Uterus (tissue), 2 donors: ENCODE measurements at regions not wholly inside any gene's neighbourhood (a gene's known extent, or its start where the extent isn't known, plus 50 kb on each side); places are given as distances from the start of the nearest gene placed in this dataset.

Source experiments
- POLR2A ChIP-seq, 2 donors: fragments of 450-650 bp; IDR thresholded peaks; one replicate each; pipeline ENCODE4 v1.6.1; 2016; ENCODE audit warnings: antibody characterized with exemption in 2 of 2, mild to moderate bottlenecking in 1 of 2, moderate library complexity in 1 of 2
- TF ChIP-seq, protein P1 (sequence below), 4 experiments: fragments of 200-600 bp in 2 of 4; fragments of 450-650 bp in 2 of 4; sonication (generic) in 2 of 4; IDR thresholded peaks; one replicate each; pipeline ENCODE4 v1.5.1; 2016 to 2019; ENCODE audit warnings: antibody characterized with exemption in 4 of 4, mild to moderate bottlenecking in 2 of 4, moderate library complexity in 1 of 4

GRCh38 chr3:124448954-124449353 is 281.3 kb upstream of the UMPS start:
- TF ChIP-seq, protein P1, sequence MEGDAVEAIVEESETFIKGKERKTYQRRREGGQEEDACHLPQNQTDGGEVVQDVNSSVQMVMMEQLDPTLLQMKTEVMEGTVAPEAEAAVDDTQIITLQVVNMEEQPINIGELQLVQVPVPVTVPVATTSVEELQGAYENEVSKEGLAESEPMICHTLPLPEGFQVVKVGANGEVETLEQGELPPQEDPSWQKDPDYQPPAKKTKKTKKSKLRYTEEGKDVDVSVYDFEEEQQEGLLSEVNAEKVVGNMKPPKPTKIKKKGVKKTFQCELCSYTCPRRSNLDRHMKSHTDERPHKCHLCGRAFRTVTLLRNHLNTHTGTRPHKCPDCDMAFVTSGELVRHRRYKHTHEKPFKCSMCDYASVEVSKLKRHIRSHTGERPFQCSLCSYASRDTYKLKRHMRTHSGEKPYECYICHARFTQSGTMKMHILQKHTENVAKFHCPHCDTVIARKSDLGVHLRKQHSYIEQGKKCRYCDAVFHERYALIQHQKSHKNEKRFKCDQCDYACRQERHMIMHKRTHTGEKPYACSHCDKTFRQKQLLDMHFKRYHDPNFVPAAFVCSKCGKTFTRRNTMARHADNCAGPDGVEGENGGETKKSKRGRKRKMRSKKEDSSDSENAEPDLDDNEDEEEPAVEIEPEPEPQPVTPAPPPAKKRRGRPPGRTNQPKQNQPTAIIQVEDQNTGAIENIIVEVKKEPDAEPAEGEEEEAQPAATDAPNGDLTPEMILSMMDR (IDR thresholded peaks at IDR 0.05): no peak
- TF ChIP-seq POLR2A (IDR thresholded peaks at IDR 0.05): no peak
